Cardiac septum (tissue), 1 donor: ENCODE measurements at regions not wholly inside any gene's neighbourhood (a gene's known extent, or its start where the extent isn't known, plus 50 kb on each side); places are given as distances from the start of the nearest gene placed in this dataset.

ENCODE experiments used
- DNase-seq: peaks from one replicate; pipeline ENCODE4 v3.0.0-alpha.2; 2020; ENCODE audit warnings: low spot score
- intact Hi-C: fragments of 100-400 bp; cut with DNase I; formaldehyde crosslinking; loops from one replicate; pipeline ENCODE4 v1.14.0; 2022
- donor health status: DM: no; HTN: no; CAD: no.

- intact Hi-C loops = no loop called here
- DNase-seq = no peak
These were observed 372.0 kb downstream of the RFC3 start for GRCh38 chr13:34189946-34190345.

DNA sequence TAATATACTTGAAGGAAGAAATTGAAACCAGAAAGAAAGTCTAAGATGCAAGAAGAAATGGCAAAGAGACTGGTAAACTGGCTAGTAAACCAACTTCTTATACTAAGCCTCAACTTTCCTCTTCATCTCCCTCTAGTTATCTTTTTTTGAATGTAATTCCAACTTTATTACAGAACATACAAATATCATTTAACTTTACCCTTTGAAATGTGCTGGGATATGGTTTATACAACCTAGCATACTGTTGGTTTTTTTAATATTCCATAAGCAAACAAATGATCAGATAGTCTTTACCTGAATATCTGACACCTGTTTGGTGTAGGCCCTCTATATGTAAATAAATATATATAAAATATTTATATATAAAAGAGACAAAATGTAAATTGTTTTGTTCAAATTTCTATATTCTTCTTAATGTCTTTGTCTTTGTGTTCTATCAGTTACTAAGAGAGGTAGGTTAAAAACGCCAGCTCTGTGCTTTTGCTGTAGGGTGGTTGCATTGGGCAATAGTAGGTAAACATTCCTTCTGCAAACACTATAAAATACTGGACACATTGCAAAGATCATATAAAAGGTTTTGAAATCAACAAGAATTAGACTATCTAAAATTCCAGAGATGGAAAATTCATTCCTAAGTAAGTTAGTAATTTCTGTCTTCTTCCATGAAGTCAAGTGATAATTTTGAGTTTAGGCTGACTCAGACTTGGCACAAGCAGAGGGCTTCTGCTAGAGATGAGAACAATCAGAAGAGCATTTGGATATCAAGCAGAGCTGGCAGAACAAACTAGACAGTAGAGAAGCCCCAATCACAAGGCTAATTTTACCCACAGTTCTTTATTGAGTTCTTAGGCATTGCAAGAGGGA lies 383.3 kb downstream of the RFC3 start:
- DNase-seq = no peak
- intact Hi-C loops = no loop called here

GRCh38 chr13:34207334-34207733 lies 389.4 kb downstream of the RFC3 start:
- intact Hi-C loops = no loop called here

DNA sequence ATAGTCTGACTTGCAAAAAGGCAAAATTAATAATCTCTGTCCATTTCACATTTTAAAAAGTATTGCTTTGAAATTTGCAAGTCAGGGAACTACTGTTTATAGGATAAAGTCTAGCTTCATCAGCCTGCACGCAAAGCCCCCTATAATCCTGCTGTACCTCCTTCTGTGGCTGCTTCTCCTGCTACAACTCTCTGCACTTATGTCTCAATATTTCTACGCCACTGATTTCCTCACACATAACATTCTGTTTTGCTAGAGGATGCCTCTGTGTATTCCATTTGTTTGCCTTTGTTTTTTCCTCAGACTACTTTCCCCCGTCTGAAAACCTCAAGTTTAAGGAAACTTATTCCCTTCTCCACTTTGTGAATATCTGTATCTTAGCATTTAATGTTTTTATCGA lies 389.9 kb downstream of the RFC3 start:
- intact Hi-C loops = no loop called here
- DNase-seq = no peak

More at GRCh38 chr13:34207334-34207733, 389.4 kb downstream of the RFC3 start:
- DNase-seq = no peak

DNA sequence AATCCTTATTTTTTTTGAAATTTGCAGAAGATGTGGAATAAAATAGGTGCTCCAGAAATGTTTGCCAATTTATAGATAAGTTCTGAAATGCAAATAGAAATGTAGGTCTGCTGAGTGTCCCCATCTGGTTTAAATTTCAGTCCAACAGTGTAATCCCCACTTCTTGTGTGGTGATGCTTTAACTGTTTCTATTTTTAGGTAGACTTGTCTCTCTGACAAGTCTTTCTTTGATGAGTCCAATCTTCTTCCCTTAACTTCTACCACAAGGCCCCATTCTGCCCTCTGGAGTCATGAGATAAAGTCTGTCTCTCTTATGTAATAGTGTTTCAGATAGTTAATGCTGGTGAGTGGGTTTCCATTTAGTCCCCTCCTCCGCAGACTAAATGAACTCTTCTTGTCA lies 390.4 kb downstream of the RFC3 start:
- DNase-seq = no peak
- intact Hi-C loops = no loop called here

DNA sequence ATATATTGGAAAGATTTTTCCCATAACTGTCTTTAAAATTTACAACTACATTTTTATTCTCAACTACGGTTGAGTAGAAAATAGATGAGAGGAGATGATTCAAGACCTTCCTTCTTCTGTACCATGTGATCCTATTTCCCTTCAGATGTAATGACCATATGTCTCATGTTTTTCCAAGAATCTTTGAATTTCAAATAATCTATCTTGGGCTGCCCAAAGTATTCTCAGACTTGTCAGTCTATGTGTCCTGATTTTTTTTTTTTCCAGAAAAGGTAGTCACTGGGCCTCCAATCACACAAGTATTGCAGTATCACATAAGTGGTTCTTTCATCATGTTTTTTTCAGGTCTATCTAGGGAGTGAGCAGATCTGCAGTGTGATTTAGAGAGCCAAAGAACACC lies 392.4 kb downstream of the RFC3 start:
- intact Hi-C loops = no loop called here
- DNase-seq = no peak

- intact Hi-C loops = no loop called here
These were observed 396.7 kb downstream of the RFC3 start for GRCh38 chr13:34214686-34215085.

DNA sequence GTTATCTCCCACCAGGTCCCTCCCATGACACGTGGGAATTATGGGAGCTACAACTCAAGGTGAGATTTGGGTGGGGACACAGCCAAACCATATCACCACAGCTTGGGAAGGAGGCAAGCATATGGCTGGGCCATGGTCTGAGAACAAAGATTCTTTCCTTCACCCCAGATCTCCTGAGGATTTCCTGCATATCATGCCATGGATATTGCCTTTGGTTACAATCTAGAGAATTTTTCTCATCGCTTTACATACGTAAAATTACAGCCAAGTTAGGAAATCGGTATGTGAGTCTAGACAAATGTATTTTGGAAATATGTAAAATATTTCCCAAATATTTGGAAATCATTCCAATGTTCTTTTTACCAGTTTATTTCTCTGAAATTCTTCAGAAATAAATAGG lies 398.3 kb downstream of the RFC3 start:
- no peak for DNase-seq
- intact Hi-C loops = no loop called here

More at GRCh38 chr13:34214686-34215085, 396.7 kb downstream of the RFC3 start:
- DNase-seq = no peak

- no peak for DNase-seq
- intact Hi-C loops = no loop called here
These were observed 399.5 kb downstream of the RFC3 start for GRCh38 chr13:34217343-34218025.

DNA sequence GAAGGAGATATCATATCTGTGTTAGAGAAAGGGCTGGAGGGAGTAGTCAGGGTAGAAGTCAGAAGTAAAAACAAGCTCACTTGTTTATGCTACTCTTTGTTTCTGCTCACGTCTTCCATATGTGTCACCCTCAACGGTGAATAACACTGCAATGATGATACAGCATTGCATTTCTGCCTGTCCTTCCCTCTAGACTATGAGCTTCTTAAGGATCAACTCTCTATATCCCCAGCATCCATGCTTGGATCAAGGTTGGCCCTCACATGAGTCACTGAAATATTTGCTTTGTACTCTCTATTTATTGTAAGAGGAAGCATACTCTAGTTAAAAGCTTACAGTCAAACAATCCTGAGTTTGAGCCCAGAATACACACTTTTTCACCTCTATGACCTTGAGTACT lies 406.0 kb downstream of the RFC3 start:
- no peak for DNase-seq
- intact Hi-C loops = no loop called here

GRCh38 chr13:34224877-34225276 lies 406.9 kb downstream of the RFC3 start:
- DNase-seq = no peak
- intact Hi-C loops = no loop called here

GRCh38 chr13:34230271-34230670 lies 412.3 kb downstream of the RFC3 start:
- intact Hi-C loops = no loop called here

GRCh38 chr13:34241332-34241731 lies 423.4 kb downstream of the RFC3 start:
- intact Hi-C loops = no loop called here
- DNase-seq = no peak

More at GRCh38 chr13:34230271-34230670, 412.3 kb downstream of the RFC3 start:
- no peak for DNase-seq

- intact Hi-C loops = no loop called here
- DNase-seq = no peak
These were observed 425.5 kb downstream of the RFC3 start for GRCh38 chr13:34243403-34243802.

- no peak for DNase-seq
- intact Hi-C loops = no loop called here
These were observed 428.6 kb downstream of the RFC3 start for GRCh38 chr13:34246511-34246910.

GRCh38 chr13:34247596-34247995 lies 429.6 kb downstream of the RFC3 start:
- DNase-seq = no peak
- intact Hi-C loops = no loop called here

DNA sequence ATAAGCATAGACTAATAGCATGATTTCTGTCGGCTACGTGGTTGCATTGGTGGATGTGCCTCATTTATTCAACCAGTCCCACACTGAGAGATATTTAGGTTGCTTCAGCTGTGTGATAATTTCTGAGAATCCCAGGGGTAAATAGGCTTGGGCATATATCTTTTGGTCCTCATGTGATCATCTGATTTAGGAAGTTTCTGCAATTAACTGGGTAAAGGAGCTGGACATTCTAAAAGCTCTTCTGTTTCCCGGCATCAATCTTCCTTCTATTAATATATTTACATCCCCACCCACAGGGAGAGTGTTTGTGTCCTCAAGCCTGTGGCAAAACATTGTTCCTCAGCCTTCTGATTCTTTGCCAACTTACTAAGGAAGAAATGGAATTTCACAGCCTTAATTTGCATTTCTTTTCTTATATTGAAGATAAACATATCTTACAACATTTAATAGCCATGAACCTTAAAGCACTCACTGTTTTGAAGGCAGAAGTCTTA lies 431.6 kb downstream of the RFC3 start:
- intact Hi-C loops = no loop called here
- no peak for DNase-seq

- intact Hi-C loops = no loop called here
- DNase-seq = no peak
These were observed 432.3 kb downstream of the RFC3 start for GRCh38 chr13:34250151-34250670.

DNA sequence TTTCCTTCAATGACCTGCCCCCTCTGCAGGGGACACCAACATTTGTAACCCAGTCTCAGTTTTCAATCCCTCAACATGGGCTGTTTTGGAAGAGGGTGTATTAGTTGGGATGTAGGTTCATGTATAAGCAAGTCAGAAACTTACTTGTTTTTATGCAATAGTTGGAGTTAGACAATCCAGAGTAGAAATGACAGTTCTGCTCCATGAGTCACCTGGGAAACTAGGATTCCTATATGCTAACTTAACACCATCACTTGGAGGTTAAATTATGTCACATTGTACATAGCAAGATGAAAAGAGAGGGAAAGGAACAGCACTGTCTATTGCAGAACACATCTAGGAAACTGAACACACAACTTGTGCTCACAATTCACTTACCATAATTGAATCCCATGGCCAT lies 436.4 kb downstream of the RFC3 start:
- intact Hi-C loops = no loop called here
- no peak for DNase-seq

GRCh38 chr13:34255711-34256110 lies 437.8 kb downstream of the RFC3 start:
- intact Hi-C loops = no loop called here
- DNase-seq = no peak

DNA sequence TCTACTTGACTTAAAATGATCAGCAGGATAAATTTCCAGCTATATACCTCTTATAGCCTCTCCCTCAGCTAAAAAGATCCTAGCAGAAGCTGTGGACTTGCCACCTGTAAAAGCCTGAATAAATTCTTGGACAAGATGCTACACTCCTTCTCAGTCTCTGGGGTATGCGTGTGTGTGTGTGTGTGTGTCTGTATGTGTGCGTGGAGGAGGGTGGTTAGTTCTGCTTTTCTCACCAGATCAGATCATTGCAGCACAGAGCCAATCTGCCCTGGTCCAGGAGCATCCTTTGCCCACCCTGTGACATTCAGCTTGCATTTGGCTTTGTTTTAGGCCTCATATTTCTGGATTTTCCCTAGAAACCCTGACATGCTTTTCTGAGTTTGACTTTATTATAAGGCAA lies 438.3 kb downstream of the RFC3 start:
- DNase-seq = no peak
- intact Hi-C loops = no loop called here
